AG09319 (cell line): ENCODE measurements at regions not wholly inside any gene's neighbourhood (a gene's known extent, or its start where the extent isn't known, plus 50 kb on each side); places are given as distances from the start of the nearest gene placed in this dataset.

Experiments
- DNase-seq: peaks from one replicate; pipeline ENCODE4 v3.0.0-alpha.2; 2010; ENCODE audit warnings: low read depth; ENCODE audit errors: extremely low read depth
- TF ChIP-seq, protein P1 (sequence below): IDR thresholded peaks from 2 replicates; pipeline ENCODE4 v1.5.1; 2011; ENCODE audit warnings: low read depth, mild to moderate bottlenecking, inconsistent platforms, low read length, moderate library complexity

DNA sequence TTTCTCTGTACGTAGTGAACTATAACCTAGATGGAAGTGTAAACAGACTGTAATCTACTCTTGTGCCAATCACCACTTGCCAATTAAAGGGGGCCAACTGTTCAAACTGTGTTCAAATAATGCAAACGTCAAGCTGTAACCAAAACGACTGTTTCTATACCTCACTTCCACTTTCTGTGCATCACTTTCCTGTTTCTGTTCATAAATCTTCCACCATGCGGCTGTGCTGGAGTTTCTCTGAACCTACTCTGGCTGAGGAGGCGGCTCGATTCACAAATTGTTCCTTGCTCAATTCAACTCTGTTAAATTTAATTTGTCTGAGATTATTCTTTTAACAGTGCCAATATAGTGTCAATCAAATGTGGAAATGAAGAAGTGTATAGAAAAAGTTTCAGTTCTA, 206.7 kb upstream of the TBC1D5 start:
- DNase-seq, result no peak
- TF ChIP-seq, protein P1, sequence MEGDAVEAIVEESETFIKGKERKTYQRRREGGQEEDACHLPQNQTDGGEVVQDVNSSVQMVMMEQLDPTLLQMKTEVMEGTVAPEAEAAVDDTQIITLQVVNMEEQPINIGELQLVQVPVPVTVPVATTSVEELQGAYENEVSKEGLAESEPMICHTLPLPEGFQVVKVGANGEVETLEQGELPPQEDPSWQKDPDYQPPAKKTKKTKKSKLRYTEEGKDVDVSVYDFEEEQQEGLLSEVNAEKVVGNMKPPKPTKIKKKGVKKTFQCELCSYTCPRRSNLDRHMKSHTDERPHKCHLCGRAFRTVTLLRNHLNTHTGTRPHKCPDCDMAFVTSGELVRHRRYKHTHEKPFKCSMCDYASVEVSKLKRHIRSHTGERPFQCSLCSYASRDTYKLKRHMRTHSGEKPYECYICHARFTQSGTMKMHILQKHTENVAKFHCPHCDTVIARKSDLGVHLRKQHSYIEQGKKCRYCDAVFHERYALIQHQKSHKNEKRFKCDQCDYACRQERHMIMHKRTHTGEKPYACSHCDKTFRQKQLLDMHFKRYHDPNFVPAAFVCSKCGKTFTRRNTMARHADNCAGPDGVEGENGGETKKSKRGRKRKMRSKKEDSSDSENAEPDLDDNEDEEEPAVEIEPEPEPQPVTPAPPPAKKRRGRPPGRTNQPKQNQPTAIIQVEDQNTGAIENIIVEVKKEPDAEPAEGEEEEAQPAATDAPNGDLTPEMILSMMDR, result no peak

DNA sequence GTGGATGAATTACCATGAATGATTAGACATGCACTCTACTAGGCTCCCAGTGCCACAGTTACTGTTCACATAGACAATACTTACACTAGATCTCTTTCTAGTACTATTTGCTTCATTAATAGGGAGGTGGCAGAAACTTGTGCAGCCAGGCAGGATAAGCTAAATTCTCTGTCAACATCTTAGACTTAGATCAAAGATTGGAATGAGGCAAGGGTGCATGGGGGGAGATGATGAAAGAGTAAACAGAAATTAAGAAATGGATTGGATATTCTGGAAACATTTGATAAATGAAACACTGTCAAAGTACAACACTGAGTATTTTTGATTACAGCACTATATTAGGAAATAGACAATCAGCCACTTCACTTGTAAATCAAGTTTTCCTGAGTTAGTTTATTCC, 205.4 kb upstream of the TBC1D5 start:
- TF ChIP-seq, protein P1, result no peak

DNA sequence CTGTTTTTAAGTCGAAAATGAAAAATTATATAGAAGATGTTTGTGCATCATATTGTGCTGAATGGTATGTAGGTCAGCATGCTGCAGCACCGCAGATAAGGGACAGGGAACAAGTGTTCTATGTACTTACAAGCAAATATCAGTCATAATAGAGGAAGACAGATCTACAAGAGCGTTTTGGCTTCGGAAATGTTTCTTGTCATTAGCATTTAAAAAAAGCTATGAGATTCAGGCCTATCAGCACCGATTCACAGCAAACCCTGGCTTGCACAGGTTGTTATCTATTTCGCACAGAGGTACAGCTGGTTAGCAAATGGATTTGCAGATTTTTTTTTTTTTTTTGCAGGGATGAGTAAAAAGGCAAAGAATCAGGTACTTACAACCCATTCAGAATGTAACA, 204.2 kb upstream of the TBC1D5 start:
- no peak for DNase-seq
- TF ChIP-seq, protein P1, result no peak

More for the DNA sequence above, 205.4 kb upstream of the TBC1D5 start:
- DNase-seq, result no peak

DNA sequence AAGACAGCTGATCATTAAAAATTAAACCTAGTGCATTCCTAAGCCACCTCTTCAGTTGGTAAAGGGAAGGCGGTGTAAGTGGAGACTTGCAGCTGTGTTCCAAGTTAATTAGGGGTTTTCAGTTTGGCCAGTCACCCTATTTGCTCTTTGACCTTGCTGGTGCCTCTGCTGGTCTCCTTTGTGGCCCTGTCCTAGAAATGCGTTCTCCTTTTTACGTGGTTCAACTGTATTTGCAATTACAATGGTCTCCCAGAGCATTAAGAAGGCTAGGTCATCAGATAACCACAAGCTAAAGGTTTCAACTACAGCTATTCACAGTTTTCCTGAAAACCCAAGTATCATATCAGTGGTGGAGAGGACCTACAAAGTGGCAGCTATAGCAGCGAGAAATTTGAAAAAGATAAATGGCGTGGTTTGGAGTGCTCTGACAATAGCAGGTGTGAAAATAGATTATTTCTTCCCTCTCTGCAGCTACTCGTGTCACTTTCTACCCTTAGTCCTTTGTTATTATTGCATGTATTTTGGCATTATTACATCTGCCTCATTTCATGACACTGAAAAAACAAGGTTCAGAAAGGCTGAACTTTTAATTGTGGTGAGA, 203.5 kb upstream of the TBC1D5 start:
- TF ChIP-seq, protein P1, result no peak
- no peak for DNase-seq

DNA sequence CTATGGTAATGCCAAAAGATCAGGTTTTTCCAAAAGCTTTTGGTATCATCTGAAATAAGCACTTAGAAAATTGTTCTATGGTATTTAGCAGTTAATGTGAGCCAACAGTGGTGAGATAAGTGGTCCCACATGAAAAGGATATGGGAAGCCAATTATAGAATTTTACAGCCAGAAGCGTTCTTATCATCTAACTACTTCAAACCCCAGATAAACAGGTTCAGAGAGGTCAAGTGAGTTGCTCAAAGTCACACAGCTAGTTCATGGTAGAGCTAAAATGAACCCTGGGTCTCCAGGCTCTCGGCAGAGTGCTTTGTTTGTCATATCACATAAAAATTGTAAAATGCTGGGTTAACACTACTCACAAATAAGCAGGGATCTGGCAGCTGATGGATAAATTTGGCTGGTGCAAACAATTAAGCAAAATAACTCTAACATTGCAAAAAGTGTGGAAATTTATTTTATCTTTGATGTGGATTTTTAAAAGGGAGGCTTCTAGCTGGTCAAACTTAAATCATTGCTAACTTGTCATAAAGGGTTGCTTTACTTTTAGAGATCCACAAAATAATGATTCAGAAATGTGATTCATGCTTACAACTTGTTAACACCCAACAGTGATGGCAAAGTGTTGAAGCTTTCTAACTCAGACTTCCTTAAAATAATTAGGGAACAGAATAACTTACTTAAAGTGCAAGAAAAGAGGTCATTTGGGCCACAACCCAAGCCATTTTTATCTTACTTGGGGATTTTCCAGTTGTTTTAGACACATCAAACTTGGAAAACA, 202.8 kb upstream of the TBC1D5 start:
- TF ChIP-seq, protein P1, result no peak
- DNase-seq, result no peak

DNA sequence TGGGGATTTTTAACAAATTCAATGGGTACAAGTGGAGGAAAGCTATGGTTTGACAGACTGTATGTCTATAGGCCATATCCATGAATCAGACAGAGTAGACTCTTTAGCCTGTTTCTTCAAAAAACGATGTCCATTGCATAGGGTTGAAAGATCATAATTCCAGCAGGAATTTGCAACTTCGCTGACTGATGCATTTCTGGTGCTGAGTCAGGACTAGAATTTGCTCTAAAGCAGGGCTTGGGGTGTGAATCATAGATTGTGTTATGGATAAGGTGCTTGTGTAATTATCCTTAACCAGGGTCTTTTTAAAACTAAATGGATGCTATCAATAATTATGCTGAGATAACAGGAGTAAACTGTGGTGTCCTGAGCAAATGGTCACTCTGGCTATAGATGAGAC, 200.4 kb upstream of the TBC1D5 start:
- TF ChIP-seq, protein P1, result no peak
- DNase-seq, result no peak

DNA sequence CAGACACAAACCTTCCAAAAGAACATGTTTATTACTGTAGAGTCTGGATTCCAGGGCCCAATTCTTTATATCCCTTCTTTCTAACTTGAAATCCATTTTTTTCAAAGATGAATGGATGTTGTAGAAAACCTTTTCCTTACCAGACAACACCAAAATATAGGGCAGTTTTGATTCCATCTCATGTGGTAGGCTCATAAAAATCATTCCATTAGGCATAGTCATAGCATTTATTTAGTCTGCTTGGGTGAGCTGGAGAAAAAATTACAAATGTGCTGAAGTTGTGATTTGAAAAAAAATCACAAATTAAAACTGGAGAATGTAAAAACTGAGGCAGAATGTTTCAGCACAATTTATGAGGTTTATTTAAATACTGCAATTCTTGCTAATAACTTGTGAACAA, 199.3 kb upstream of the TBC1D5 start:
- TF ChIP-seq, protein P1, result no peak
- DNase-seq, result no peak
